Posterior cingulate gyrus (tissue), 11 donors: ENCODE measurements at regions not wholly inside any gene's neighbourhood (a gene's known extent, or its start where the extent isn't known, plus 50 kb on each side); places are given as distances from the start of the nearest gene placed in this dataset.
A peak's percentile ranks its signal among the peaks of the same experiment; 100 is the strongest.
"Not testable (repeated sequence)": the region's sequence is repeated elsewhere in the genome, so short reads cannot be mapped to it uniquely, and the experiment has no call there.

Experiments used
- DNase-seq, 10 donors: peaks; one replicate each; pipeline versions ENCODE4 v3.0.0 to v3.0.0-alpha.2; 2020 to 2021; ENCODE audit warnings: mixed read lengths in 3 of 10
- intact Hi-C: fragments of 100-400 bp; cut with DNase I; formaldehyde crosslinking; loops from one replicate; pipeline ENCODE4 v1.15.1; 2023

- intact Hi-C loops = loop anchor here (2.0 to 5.0 kb wide), 2 partner anchors 213 to 721 kb away; no protein-coding TSS in a partner anchor
- peak in 1 of 10 donors; percentile 35 for DNase-seq
Measured at GRCh38 chr7:80019809-80020207, 114.8 kb upstream of the GNAI1 start.

GRCh38 chr7:80018941-80019808 lies 115.5 kb upstream of the GNAI1 start:
- DNase-seq = peak in 8 of 10 donors; percentile 12 to 88 (median 40)
- intact Hi-C loops = loop anchor here (2.0 to 5.0 kb wide), 2 partner anchors 212 to 720 kb away; no protein-coding TSS in a partner anchor

GRCh38 chr7:80017101-80017698 lies 117.4 kb upstream of the GNAI1 start:
- no peak for DNase-seq
- intact Hi-C loops = loop anchor here (5.0 kb wide), 1 partner anchor 210 kb away; no protein-coding TSS in a partner anchor

DNA sequence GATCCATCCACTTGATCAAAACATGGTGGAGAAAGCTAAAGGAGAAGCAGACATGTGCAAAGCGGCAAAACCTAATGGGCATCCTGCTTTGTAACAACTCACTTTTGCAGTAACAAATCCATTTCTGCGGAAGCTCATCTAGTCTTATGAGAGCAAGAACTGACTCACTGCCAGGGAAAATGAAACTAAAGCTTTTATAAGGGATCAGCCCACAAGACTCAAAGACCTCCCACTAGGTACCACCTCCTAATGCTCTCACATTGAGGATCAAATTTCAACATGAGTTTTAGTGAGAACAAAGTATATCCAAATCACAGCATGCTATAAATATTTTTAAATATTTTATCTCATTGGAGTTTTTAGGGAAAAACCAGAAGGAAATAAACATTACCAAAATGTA lies 120.1 kb upstream of the GNAI1 start:
- intact Hi-C loops = no loop called here
- no peak for DNase-seq

GRCh38 chr7:80008039-80008438 lies 126.6 kb upstream of the GNAI1 start:
- no peak for DNase-seq
- intact Hi-C loops = no loop called here

DNA sequence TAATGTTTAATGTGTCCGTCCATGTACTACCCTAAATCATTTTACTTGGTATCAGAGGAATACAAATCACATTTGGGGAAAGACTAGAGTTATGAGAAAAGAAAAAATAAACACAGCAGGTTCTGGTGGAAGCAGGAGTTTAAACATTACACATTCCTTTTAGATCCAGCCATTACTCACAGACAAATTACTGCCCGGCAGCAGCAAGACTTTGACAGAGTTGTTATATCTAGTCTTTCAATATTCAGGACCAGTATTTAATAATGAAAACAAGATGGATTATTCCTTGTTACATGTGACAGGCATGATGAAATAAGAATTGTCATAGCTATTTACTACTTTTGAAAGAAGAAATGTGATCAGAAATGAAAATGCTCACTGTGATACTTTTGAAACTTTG lies 131.8 kb upstream of the GNAI1 start:
- DNase-seq = no peak
- intact Hi-C loops = no loop called here

DNA sequence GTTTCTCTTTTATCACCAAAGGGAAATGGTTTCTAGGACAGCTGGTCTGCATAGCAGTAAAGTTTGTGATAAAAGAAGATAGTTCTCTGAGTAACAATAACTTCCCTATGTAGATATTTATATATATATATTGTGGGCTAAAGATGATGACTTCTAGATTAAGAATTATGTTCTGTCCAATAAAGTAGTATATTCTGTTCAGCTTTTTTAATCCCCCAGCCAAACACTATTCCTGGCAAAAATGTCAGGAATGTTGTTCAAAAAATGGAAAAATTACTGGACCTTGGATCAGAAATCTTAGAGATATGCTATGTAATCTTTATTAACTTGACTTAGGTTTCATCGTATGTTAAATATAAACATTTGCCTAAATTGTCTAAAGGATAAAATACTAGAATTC lies 136.3 kb upstream of the GNAI1 start:
- intact Hi-C loops = no loop called here
- no peak for DNase-seq

DNA sequence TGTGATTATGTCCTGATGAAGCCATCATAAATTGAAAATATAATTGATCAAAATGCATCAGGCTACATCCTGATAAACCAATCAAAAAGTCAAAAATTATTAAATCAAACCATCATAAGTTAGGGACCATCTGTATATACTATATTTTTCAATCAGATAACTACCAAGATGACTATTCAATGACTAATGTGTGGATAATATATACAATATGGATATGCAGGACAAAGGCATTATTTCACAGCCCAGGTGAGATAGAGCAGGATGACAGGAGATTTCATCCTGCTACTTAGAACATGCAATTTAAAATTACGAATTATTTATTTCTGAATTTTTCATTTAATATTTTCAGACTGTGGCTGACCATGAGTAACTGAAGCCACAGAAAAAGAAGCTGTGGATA lies 137.3 kb upstream of the GNAI1 start:
- no peak for DNase-seq
- intact Hi-C loops = no loop called here

GRCh38 chr7:79995741-79996140 lies 138.9 kb upstream of the GNAI1 start:
- DNase-seq, intact Hi-C loops: not testable (repeated sequence)

DNA sequence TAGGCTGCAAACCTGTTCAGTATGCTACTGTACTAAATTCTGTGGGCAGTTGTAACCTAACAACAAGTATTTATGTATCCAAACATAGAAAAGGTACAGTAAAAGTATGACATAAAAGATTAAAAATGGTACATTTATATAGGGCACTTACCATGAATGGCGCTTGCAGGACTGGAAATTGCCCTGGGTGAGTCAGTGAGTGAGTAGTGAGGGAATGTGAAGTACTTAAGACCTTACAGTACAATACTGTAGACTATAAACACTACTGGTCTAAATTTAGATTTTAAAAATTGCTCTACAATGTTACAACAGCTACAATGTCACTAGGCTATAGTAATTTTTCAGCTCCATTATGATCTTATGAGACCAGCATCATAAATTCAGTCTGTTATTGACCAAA lies 146.0 kb upstream of the GNAI1 start:
- intact Hi-C loops = no loop called here

GRCh38 chr7:79984210-79984609 lies 150.4 kb upstream of the GNAI1 start:
- intact Hi-C loops = no loop called here
- no peak for DNase-seq

More for the DNA sequence above, 146.0 kb upstream of the GNAI1 start:
- no peak for DNase-seq

DNA sequence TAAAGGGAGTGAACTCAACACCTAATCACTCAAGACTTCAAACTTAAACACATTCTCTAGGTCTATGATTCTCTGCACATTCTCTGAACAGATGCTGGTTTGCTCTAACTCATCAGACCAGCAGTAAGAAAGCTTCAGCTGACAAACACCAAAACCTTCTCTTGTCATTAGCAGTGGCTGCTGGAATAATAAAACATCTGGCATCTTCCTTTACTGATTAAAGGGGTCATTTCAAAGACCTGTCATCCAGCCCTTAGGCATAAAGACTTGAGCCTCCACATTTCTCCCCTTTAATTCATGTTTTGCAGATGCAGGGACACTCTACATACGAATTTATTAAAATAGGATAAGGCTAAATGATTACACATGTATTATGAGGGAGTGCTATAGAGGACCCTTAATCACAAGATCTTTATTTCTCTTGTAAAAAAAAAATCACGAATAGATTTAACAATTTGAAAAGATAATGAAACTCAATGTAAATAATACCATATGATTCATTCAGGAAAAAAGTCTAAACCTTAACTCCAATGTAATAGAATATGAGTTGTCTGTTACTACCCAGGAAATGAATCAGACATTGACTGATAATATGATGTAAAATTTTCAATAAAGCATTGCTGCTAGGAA lies 152.4 kb upstream of the GNAI1 start:
- intact Hi-C loops = no loop called here
- DNase-seq = no peak

DNA sequence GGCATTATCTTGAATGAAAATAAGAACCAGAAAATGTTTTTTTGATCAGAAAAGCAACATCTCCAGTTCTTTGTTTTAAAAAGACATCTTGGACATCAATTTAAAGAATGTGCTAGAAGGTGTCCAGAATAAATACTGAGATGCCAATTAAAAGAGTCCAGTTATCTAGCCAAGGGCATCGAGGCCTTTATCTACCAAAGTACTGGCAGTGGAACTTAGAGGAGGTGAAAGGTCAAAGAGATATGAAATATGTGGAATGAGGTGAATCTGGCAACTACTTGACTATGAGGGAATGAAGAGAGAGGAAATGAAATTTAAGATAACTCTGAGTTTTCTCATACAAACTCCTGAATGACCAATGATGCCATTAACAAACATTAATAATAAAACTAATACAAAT lies 154.3 kb upstream of the GNAI1 start:
- intact Hi-C loops = no loop called here
- no peak for DNase-seq

DNA sequence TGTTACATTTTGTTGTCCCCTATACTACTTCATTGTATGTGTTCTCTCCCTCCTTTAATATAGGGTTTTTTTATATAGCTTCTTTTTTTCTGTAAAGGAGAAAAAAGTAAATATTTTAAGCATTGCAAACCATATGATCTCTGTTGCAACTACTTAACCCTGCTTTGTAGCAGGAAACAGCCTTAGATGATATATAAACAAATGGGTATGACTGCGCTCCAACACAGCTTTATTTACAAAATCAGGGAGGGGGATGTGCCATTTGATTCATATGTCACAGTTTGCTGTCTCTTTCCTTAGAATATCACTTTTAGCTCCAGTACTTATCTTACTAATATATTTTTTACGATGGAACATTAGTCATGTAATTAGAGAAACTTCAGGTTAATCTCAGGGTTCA lies 155.2 kb upstream of the GNAI1 start:
- DNase-seq = no peak
- intact Hi-C loops = no loop called here

- intact Hi-C loops = no loop called here
- DNase-seq = peak in 2 of 10 donors; percentile 60 to 76
Measured at GRCh38 chr7:79977481-79977880, 157.2 kb upstream of the GNAI1 start.

DNA sequence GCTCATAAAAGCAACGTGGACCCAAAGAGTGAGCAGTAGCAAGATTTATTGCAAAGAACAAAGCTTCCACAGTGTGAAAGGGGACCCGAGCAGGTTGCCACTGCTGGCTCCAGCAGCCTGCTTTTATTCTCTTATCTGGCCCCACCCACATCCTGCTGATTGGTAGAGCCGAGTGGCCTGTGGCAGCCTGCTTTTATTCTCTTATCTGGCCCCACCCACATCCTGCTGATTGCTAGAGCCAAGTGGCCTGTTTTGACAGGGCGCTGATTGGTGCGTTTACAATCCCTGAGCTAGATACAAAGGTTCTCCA lies 158.0 kb upstream of the GNAI1 start:
- intact Hi-C loops, DNase-seq: not testable (repeated sequence)

GRCh38 chr7:79975986-79976710 lies 158.5 kb upstream of the GNAI1 start:
- DNase-seq = peak in 1 of 10 donors; percentile 19
- intact Hi-C loops = not testable (repeated sequence)

GRCh38 chr7:79973455-79973854 lies 161.2 kb upstream of the GNAI1 start:
- DNase-seq = no peak
- intact Hi-C loops = no loop called here

- intact Hi-C loops = no loop called here
- DNase-seq = no peak
Measured at GRCh38 chr7:79971058-79971457, 163.6 kb upstream of the GNAI1 start.

- intact Hi-C loops = no loop called here
- no peak for DNase-seq
Measured at GRCh38 chr7:79968894-79969293, 165.7 kb upstream of the GNAI1 start.

GRCh38 chr7:79968077-79968648 lies 166.5 kb upstream of the GNAI1 start:
- intact Hi-C loops = no loop called here
- no peak for DNase-seq
